Gastroesophageal sphincter (tissue), 2 donors: ENCODE measurements at regions not wholly inside any gene's neighbourhood (a gene's known extent, or its start where the extent isn't known, plus 50 kb on each side); places are given as distances from the start of the nearest gene placed in this dataset.

ENCODE experiments used
- POLR2A ChIP-seq, 2 donors: fragments of 450-650 bp; IDR thresholded peaks; one replicate each; pipeline ENCODE4 v1.6.1; 2017; ENCODE audit warnings: antibody characterized with exemption in 2 of 2, mild to moderate bottlenecking in 2 of 2, moderate library complexity in 1 of 2
- POLR2AphosphoS5 ChIP-seq: sonication (generic); formaldehyde crosslinking; IDR thresholded peaks from one replicate; pipeline ENCODE4 v1.6.1; 2017; ENCODE audit warnings: antibody characterized with exemption

- TF ChIP-seq POLR2AphosphoS5 (no peak), POLR2A (IDR thresholded peaks at IDR 0.05) (no peak)
Measured at GRCh38 chr1:55425310-55425930, 210.3 kb upstream of the USP24 start.
